Activated CD4-positive, alpha-beta T cell treated with anti-CD3 and anti-CD28 coated beads for 36 hours (primary cell): ENCODE measurements at regions not wholly inside any gene's neighbourhood (a gene's known extent, or its start where the extent isn't known, plus 50 kb on each side); places are given as distances from the start of the nearest gene placed in this dataset.
"Not testable (repeated sequence)": the region's sequence is repeated elsewhere in the genome, so short reads cannot be mapped to it uniquely, and the experiment has no call there.

Experiments used
- ATAC-seq: fragments of 200-7000 bp; cut with Tn5 transposase; one replicate; pipeline ENCODE4 v1.10.0; 2021; ENCODE audit warnings: mild to moderate bottlenecking, moderate library complexity
- CTCF ChIA-PET: fragments of 350-600 bp; sonication (Branson Sonifier 250); formaldehyde crosslinking; loops from one replicate; lab custom pipeline; 2021; ENCODE audit warnings: antibody characterized with exemption; lab: Charles Lee
- POLR2A ChIA-PET: fragments of 350-600 bp; sonication (Branson Sonifier 250); formaldehyde crosslinking; loops from one replicate; lab custom pipeline; 2021; ENCODE audit warnings: antibody characterized with exemption, inconsistent platforms; lab: Charles Lee
- DNase-seq: peaks from one replicate; pipeline ENCODE4 v3.0.0-alpha.2; 2020
- H3K27ac Mint-ChIP-seq: one replicate; pipeline ENCODE4 v1.8.0; 2021; ENCODE audit warnings: mixed read lengths
- H3K27me3 Mint-ChIP-seq: one replicate; pipeline ENCODE4 v1.8.0; 2021; ENCODE audit warnings: mixed read lengths
- H3K36me3 Mint-ChIP-seq: one replicate; pipeline ENCODE4 v1.8.0; 2021; ENCODE audit warnings: low read depth, mixed read lengths
- H3K4me1 Mint-ChIP-seq: one replicate; pipeline ENCODE4 v1.8.0; 2021; ENCODE audit warnings: mixed read lengths
- H3K4me3 Mint-ChIP-seq: one replicate; pipeline ENCODE4 v1.8.0; 2021; ENCODE audit warnings: mild to moderate bottlenecking, moderate library complexity, mixed read lengths
- H3K9me3 Mint-ChIP-seq: one replicate; pipeline ENCODE4 v1.8.0; 2021; ENCODE audit warnings: low read depth, mixed read lengths
- intact Hi-C, 2 experiments: fragments of 100-400 bp; cut with DNase I in 1 of 2; cut with micrococcal nuclease in 1 of 2; formaldehyde crosslinking; loops; one replicate each; pipeline versions ENCODE4 v1.14.2 to v1.15.1; 2022 to 2024; cut with DNase I, micrococcal nuclease

DNA sequence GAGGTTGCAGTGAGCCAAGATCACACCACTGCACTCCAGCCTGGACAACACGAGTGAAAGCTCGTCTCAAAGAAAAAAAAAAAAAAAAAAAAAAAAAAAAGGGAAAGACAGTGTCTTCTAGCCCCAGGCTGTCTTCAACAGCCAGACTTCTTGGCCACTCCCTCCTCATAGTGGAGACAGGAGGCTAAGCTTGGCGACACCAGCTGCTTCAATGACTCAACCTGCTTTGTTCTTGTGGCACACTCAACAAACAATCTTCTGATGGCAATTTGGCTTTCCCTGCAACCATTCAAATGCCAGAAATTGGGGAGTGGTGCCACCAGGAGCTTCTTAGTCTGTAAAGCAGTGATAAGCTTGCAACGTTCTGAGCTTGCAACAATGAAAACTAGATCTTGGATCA lies 290.4 kb upstream of the DYNLRB2 start:
- H3K4me1 Mint-ChIP-seq: no peaks in the 10 kb centered on the region
- no peak overlapping the region for H3K27ac Mint-ChIP-seq
- CTCF ChIA-PET: interaction anchor here (0.6 kb wide), 1 partner anchor 61 kb away, joined by 3 read pairs; no protein-coding TSS in a partner anchor
- DNase-seq: no peak
- no peak overlapping the region for H3K4me3 Mint-ChIP-seq
- intact Hi-C loops: no loop called here
- peaks cover 23% of the 10 kb centered on the region for H3K27me3 Mint-ChIP-seq
- H3K36me3 Mint-ChIP-seq: no peaks in the 10 kb centered on the region
- POLR2A ChIA-PET: no interaction called here
- no peaks in the 10 kb centered on the region for H3K9me3 Mint-ChIP-seq
- ATAC-seq: no peak

DNA sequence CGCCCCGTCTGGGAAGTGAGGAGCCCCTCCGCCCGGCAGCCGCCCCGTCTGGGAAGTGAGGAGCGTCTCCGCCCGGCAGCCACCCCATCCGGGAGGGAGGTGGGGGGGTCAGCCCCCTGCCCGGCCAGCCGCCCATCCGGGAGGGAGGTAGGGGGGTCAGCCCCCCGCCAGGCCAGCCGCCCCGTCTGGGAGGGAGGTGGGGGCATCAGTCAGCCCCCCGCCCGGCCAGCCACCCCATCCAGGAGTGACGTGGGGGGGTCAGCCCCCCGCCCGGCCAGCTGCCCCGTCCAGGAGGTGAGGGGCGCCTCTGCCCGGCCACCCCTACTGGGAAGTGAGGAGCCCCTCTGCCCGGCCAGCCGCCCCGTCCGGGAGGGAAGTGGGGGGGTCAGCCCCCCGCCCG lies 297.5 kb upstream of the DYNLRB2 start:
- H3K4me1 Mint-ChIP-seq, H3K27ac Mint-ChIP-seq, ATAC-seq, DNase-seq, H3K36me3 Mint-ChIP-seq, H3K4me3 Mint-ChIP-seq, H3K9me3 Mint-ChIP-seq, H3K27me3 Mint-ChIP-seq, CTCF ChIA-PET, POLR2A ChIA-PET, intact Hi-C loops: not testable (repeated sequence)

- H3K4me3 Mint-ChIP-seq, H3K27me3 Mint-ChIP-seq, CTCF ChIA-PET, POLR2A ChIA-PET, ATAC-seq, H3K9me3 Mint-ChIP-seq, H3K36me3 Mint-ChIP-seq, H3K4me1 Mint-ChIP-seq, intact Hi-C loops, H3K27ac Mint-ChIP-seq, DNase-seq: not testable (repeated sequence)
These were observed 298.5 kb upstream of the DYNLRB2 start for GRCh38 chr16:80242279-80242678.

GRCh38 chr16:80233097-80233835 lies 307.5 kb upstream of the DYNLRB2 start:
- no peak for ATAC-seq
- ChIA-PET POLR2A (no interaction called here), CTCF (interaction anchor here (0.6 kb wide), 1 partner anchor 1084 kb away, joined by 3 read pairs; no protein-coding TSS in a partner anchor)
- Mint-ChIP-seq H3K36me3 (no peaks in the 10 kb centered on the region), H3K4me1 (peaks cover 2% of the 10 kb centered on the region), H3K9me3 (no peaks in the 10 kb centered on the region), H3K27me3 (peaks cover 9% of the 10 kb centered on the region), H3K27ac (no peak overlapping the region), H3K4me3 (no peak overlapping the region)
- DNase-seq: no peak
- intact Hi-C loops: no loop called here

- peak; percentile 63 for DNase-seq
- CTCF ChIA-PET: no interaction called here
- ATAC-seq: peak; percentile 98
- Mint-ChIP-seq H3K27ac (no peak overlapping the region), H3K9me3 (peaks cover 1% of the 10 kb centered on the region), H3K36me3 (no peaks in the 10 kb centered on the region), H3K27me3 (peaks cover 10% of the 10 kb centered on the region), H3K4me1 (peaks cover 2% of the 10 kb centered on the region), H3K4me3 (no peak overlapping the region)
- POLR2A ChIA-PET: no interaction called here
- intact Hi-C loops: loop anchor here in 1 of 2 experiments (1.0 kb wide), 1 partner anchor 34 kb away; no protein-coding TSS in a partner anchor
These were observed 308.9 kb upstream of the DYNLRB2 start for GRCh38 chr16:80231888-80232287.

GRCh38 chr16:80231121-80231520 lies 309.7 kb upstream of the DYNLRB2 start:
- H3K27me3 Mint-ChIP-seq: peaks cover 17% of the 10 kb centered on the region
- no peak for ATAC-seq
- H3K4me1 Mint-ChIP-seq: peaks cover 2% of the 10 kb centered on the region
- DNase-seq: no peak
- H3K27ac Mint-ChIP-seq: no peak overlapping the region
- no peaks in the 10 kb centered on the region for H3K36me3 Mint-ChIP-seq
- intact Hi-C loops: loop anchor here in 1 of 2 experiments (1.0 kb wide), 1 partner anchor 33 kb away; no protein-coding TSS in a partner anchor
- POLR2A ChIA-PET: interaction anchor here (0.5 kb wide), 1 partner anchor 24 kb away, joined by 3 read pairs; no protein-coding TSS in a partner anchor
- H3K9me3 Mint-ChIP-seq: peaks cover 9% of the 10 kb centered on the region
- H3K4me3 Mint-ChIP-seq: no peak overlapping the region
- CTCF ChIA-PET: no interaction called here

DNA sequence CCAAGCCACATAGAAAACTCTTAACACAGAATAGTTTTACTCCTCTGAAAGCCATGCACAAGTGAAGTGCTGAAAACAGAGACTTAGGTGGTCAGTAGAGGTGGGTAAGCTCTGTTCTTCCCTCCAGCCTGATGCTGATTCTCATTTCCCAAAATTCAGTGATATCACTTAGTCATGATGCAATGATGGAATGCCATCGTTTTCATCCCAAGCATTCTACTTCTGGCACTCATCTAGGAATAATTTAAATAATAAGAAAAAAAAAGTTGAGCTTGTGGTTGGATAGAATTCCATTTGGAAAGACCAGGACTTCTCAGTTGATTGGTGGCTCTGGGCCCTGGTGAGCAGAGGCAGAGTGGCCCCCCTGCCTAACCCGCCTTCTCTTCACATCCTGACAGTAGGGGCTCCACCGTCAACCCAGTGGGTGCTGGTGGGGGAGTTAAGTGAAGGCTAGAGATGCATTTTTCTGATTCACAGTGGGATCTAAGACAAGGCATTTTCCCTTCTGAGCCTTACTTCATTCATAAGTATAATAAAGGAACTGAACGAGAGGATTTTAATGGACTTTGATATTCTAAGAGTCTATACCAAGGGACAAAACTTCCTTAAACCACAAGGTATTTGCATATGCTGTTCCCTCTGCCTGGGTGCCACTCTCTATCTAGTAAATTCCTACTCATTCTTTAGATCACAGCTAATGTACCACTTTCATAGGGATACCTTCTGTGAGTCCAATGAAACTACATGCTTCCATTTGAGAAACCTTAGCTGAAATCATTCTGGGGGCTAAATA lies 310.3 kb upstream of the DYNLRB2 start:
- Mint-ChIP-seq H3K4me1 (peaks cover 2% of the 10 kb centered on the region), H3K4me3 (no peak overlapping the region), H3K27ac (no peak overlapping the region), H3K9me3 (peaks cover 10% of the 10 kb centered on the region), H3K36me3 (no peaks in the 10 kb centered on the region), H3K27me3 (peaks cover 18% of the 10 kb centered on the region)
- ATAC-seq: no peak
- CTCF ChIA-PET: interaction anchor here (0.9 kb wide), 1 partner anchor 52 kb away, joined by 3 read pairs; no protein-coding TSS in a partner anchor
- DNase-seq: no peak
- intact Hi-C loops: loop anchor here in 1 of 2 experiments (1.0 kb wide), 1 partner anchor 32 kb away; no protein-coding TSS in a partner anchor
- POLR2A ChIA-PET: interaction anchor here (0.5 to 0.6 kb wide), 3 partner anchors 23 to 243 kb away, joined by 3 to 5 read pairs (median 3); no protein-coding TSS in a partner anchor

DNA sequence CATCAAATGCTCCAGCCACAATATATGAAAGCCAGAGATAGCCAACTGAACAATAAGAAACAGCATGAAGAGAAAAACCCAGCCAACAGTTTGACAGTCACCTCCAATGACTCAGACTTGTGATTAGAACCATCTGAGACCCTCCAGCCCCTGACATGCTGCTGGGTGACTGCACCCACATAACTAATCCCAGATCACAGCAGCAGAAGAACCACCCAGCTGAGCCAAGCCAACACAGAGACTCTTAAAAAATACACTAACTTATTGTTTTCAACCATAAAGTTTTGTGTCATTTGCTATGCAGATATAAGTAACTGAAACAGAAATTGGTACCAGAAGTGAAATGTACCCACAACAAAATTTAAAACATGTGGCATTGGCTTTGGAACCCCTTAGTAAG lies 314.3 kb upstream of the DYNLRB2 start:
- intact Hi-C loops: no loop called here
- Mint-ChIP-seq H3K4me1 (no peaks in the 10 kb centered on the region), H3K27ac (no peak overlapping the region), H3K4me3 (no peak overlapping the region), H3K27me3 (peaks cover 25% of the 10 kb centered on the region), H3K9me3 (peaks cover 10% of the 10 kb centered on the region), H3K36me3 (no peaks in the 10 kb centered on the region)
- DNase-seq: no peak
- ATAC-seq: no peak
- ChIA-PET CTCF (no interaction called here), POLR2A (no interaction called here)

DNA sequence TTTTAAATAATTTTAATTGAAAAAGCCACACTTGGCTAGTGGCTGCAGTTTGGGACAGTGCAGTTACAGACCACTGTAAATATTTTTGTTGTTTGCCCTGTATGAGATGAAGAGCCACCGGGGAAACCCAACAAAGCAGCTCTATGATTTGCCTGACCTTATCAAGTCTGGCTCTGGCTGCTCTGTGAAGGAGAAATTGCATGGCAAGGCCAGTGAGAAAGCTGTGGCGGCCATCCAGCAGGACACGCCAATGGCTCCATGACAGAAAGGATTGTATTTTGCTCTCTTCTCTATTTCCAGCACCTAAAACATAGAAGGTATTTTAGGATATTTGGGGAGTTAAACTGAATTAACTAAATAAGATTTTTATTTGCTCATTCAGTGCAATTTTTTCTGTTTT lies 330.0 kb upstream of the DYNLRB2 start:
- H3K9me3 Mint-ChIP-seq: peaks cover 5% of the 10 kb centered on the region
- CTCF ChIA-PET: no interaction called here
- POLR2A ChIA-PET: no interaction called here

DNA sequence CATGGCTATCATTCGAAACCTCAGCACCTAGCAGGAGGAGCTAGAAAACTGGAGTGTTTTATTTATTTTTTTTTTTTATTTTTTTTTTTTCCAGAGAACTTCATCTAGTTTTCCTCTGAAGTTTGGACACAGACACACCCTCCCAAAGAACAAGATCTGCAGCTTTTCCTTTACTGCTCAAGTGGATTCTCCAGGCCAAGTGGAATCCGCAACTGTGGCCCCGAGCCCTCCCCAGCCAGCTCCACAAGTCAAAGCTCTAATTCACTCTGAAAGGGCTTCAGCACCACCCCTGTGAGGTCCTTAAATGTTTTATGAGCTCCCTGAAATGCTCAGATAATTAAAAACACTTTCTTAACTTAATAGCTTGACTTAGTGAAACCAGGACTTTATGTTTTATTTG lies 332.1 kb upstream of the DYNLRB2 start:
- Mint-ChIP-seq H3K27ac (no peak overlapping the region), H3K27me3 (peaks cover 21% of the 10 kb centered on the region), H3K36me3 (no peaks in the 10 kb centered on the region), H3K9me3 (peaks cover 2% of the 10 kb centered on the region), H3K4me1 (no peaks in the 10 kb centered on the region), H3K4me3 (no peak overlapping the region)
- POLR2A ChIA-PET: no interaction called here
- ATAC-seq: no peak
- intact Hi-C loops: no loop called here
- DNase-seq: no peak
- CTCF ChIA-PET: no interaction called here

More for the DNA sequence above, 330.0 kb upstream of the DYNLRB2 start:
- no peak overlapping the region for H3K27ac Mint-ChIP-seq
- no peaks in the 10 kb centered on the region for H3K36me3 Mint-ChIP-seq
- intact Hi-C loops: no loop called here
- H3K4me1 Mint-ChIP-seq: no peaks in the 10 kb centered on the region
- no peak for ATAC-seq
- H3K27me3 Mint-ChIP-seq: peaks cover 23% of the 10 kb centered on the region
- DNase-seq: no peak
- H3K4me3 Mint-ChIP-seq: no peak overlapping the region

- H3K27me3 Mint-ChIP-seq: peaks cover 21% of the 10 kb centered on the region
- H3K9me3 Mint-ChIP-seq: peaks cover 2% of the 10 kb centered on the region
- no peak overlapping the region for H3K4me3 Mint-ChIP-seq
- ATAC-seq (no peak), DNase-seq (no peak)
- ChIA-PET POLR2A (no interaction called here), CTCF (no interaction called here)
- no peaks in the 10 kb centered on the region for H3K36me3 Mint-ChIP-seq
- no peaks in the 10 kb centered on the region for H3K4me1 Mint-ChIP-seq
- H3K27ac Mint-ChIP-seq: no peak overlapping the region
- intact Hi-C loops: no loop called here
These were observed 332.8 kb upstream of the DYNLRB2 start for GRCh38 chr16:80208015-80208414.
